SK-N-SH (cell line): ENCODE measurements at regions not wholly inside any gene's neighbourhood (a gene's known extent, or its start where the extent isn't known, plus 50 kb on each side); places are given as distances from the start of the nearest gene placed in this dataset.

Experiments
- CTCF ChIA-PET: fragments of 300-600, 350-600 bp; formaldehyde crosslinking; extraction: SDS; loops from one replicate; lab custom pipeline; 2021; lab: Yijun Ruan, JAX
- POLR2A ChIA-PET: fragments of 350-600 bp; sonication (Branson Sonifier 250); formaldehyde crosslinking; extraction: SDS; loops from one replicate; lab custom pipeline; 2020; ENCODE audit warnings: antibody characterized with exemption, inconsistent platforms; lab: Yijun Ruan, JAX
- DNase-seq: peaks from one replicate; pipeline ENCODE4 v3.0.0; 2012
- H2AFZ ChIP-seq: fragments of 200-600 bp; sonication (generic); 2 replicates; pipeline ENCODE4 v1.8.1; 2016; ENCODE audit warnings: antibody characterized with exemption, mild to moderate bottlenecking, low read depth
- H3F3A ChIP-seq: fragments of 200-600 bp; sonication (generic); replicated peaks from 2 replicates; pipeline ENCODE3; 2016; ENCODE audit warnings: antibody characterized with exemption, mild to moderate bottlenecking; ENCODE audit not compliant: insufficient read depth
- H3K27ac ChIP-seq, 2 experiments: fragments of 200-500 bp in 1 of 2; fragments of 200-600 bp in 1 of 2; sonication (Bioruptor generic) in 1 of 2; sonication (generic), shearing (Covaris generic) in 1 of 2; 2 replicates each; pipeline versions ENCODE4 v1.5.1 to v1.6.1; 2014 to 2016; ENCODE audit warnings: low read depth in 2 of 2, inconsistent platforms in 1 of 2, low read length in 1 of 2, mild to moderate bottlenecking in 1 of 2, mixed read lengths in 1 of 2
- H3K27me3 ChIP-seq: fragments of 200-600 bp; sonication (generic), shearing (Covaris generic); 2 replicates; pipeline ENCODE4 v1.6.1; 2016; ENCODE audit warnings: mixed run types; ENCODE audit not compliant: insufficient read depth
- H3K36me3 ChIP-seq, 2 experiments: fragments of 200-500 bp in 1 of 2; fragments of 200-600 bp in 1 of 2; sonication (Bioruptor generic) in 1 of 2; sonication (generic) in 1 of 2; replicated peaks in 1 of 2; 2 replicates each; pipeline versions ENCODE3 to v1.5.1; 2014 to 2016; ENCODE audit warnings: low read length in 1 of 2, mild to moderate bottlenecking in 1 of 2; ENCODE audit not compliant: insufficient read depth in 2 of 2, control insufficient read depth in 1 of 2
- H3K4me1 ChIP-seq, 2 experiments: fragments of 200-500 bp in 1 of 2; fragments of 200-600 bp in 1 of 2; sonication (Bioruptor generic) in 1 of 2; sonication (generic), shearing (Covaris generic) in 1 of 2; 2 replicates each; pipeline versions ENCODE4 v1.5.1 to v1.6.1; 2014 to 2016; ENCODE audit warnings: low read depth in 1 of 2, low read length in 1 of 2, mixed run types in 1 of 2; ENCODE audit not compliant: insufficient read depth in 2 of 2, control insufficient read depth in 1 of 2
- H3K4me2 ChIP-seq: fragments of 200-600 bp; sonication (generic), shearing (Covaris generic); 2 replicates; pipeline ENCODE4 v1.6.1; 2017; ENCODE audit warnings: mixed run types
- H3K4me3 ChIP-seq, 2 experiments: fragments of 200-500 bp in 1 of 2; fragments of 200-600 bp in 1 of 2; sonication (Bioruptor generic) in 1 of 2; sonication (generic), shearing (Covaris generic) in 1 of 2; 2 replicates each; pipeline versions ENCODE4 v1.5.1 to v1.8.1; 2014 to 2016; ENCODE audit warnings: low read depth in 2 of 2, inconsistent platforms in 1 of 2, low read length in 1 of 2, mild to moderate bottlenecking in 1 of 2, mixed read lengths in 1 of 2, moderate library complexity in 1 of 2
- H3K79me2 ChIP-seq: fragments of 200-600 bp; sonication (generic); 2 replicates; pipeline ENCODE4 v1.8.1; 2017; ENCODE audit warnings: mild to moderate bottlenecking; ENCODE audit not compliant: insufficient read depth
- H3K9ac ChIP-seq: fragments of 200-600 bp; sonication (generic); 2 replicates; pipeline ENCODE4 v1.6.1; 2017; ENCODE audit warnings: mixed run types
- H3K9me2 ChIP-seq: fragments of 200-600 bp; sonication (generic); 2 replicates; pipeline ENCODE4 v1.6.1; 2017; ENCODE audit warnings: mixed run types
- H3K9me3 ChIP-seq: fragments of 200-600 bp; sonication (generic); 2 replicates; pipeline ENCODE4 v1.6.1; 2017; ENCODE audit warnings: mixed run types, mild to moderate bottlenecking, moderate library complexity
- H4K20me1 ChIP-seq: fragments of 200-600 bp; sonication (generic); 2 replicates; pipeline ENCODE4 v1.6.1; 2017; ENCODE audit warnings: mild to moderate bottlenecking, mixed run types; ENCODE audit not compliant: insufficient read depth
- EZH2phosphoT487 ChIP-seq: fragments of 200-600 bp; sonication (generic); IDR thresholded peaks from 2 replicates; pipeline ENCODE4 v1.6.1; 2017; ENCODE audit warnings: low read depth, mixed run types, mild to moderate bottlenecking, antibody characterized with exemption, moderate library complexity, borderline replicate concordance
- FOSL2 ChIP-seq: IDR thresholded peaks from 2 replicates; pipeline ENCODE4 v1.4.0; 2012; ENCODE audit warnings: low read depth, mild to moderate bottlenecking, moderate library complexity, borderline replicate concordance
- FOXJ3 ChIP-seq: sonication (generic); formaldehyde crosslinking; IDR thresholded peaks from 2 replicates; pipeline ENCODE4 v1.5.1; 2020; ENCODE audit warnings: mild to moderate bottlenecking, missing genetic modification reagents
- FOXM1 ChIP-seq: IDR thresholded peaks from 2 replicates; pipeline ENCODE4 v1.4.0; 2012; ENCODE audit warnings: low read depth, mild to moderate bottlenecking
- GATA2 ChIP-seq: sonication (generic); formaldehyde crosslinking; IDR thresholded peaks from 2 replicates; pipeline ENCODE4 v1.5.0; 2020; ENCODE audit warnings: mild to moderate bottlenecking, missing genetic modification reagents
- IRF3 ChIP-seq: fragments of 150-350 bp; IDR thresholded peaks from 2 replicates; pipeline ENCODE4 v1.6.1; 2016; ENCODE audit warnings: mild to moderate bottlenecking, low read depth, low read length
- MEF2A ChIP-seq: IDR thresholded peaks from 2 replicates; pipeline ENCODE4 v1.4.0; 2012; ENCODE audit warnings: low read depth, borderline replicate concordance
- POLR2AphosphoS5 ChIP-seq: IDR thresholded peaks from 2 replicates; pipeline ENCODE4 v1.6.1; 2012; ENCODE audit warnings: low read depth, low read length
- RCOR1 ChIP-seq: fragments of 150-350 bp; IDR thresholded peaks from 2 replicates; pipeline ENCODE4 v1.6.1; 2017; ENCODE audit warnings: antibody characterized with exemption, low read length
- SMC3 ChIP-seq: IDR thresholded peaks from 2 replicates; pipeline ENCODE4 v1.6.1; 2012; ENCODE audit warnings: low read depth, low read length, improper control_type of control experiment
- TAF1 ChIP-seq: IDR thresholded peaks from 2 replicates; pipeline ENCODE4 v1.6.1; 2012; ENCODE audit warnings: low read depth, mild to moderate bottlenecking, low read length, moderate library complexity, borderline replicate concordance
- TCF12 ChIP-seq: IDR thresholded peaks from 2 replicates; pipeline ENCODE4 v1.4.0; 2012
- USF1 ChIP-seq: IDR thresholded peaks from 2 replicates; pipeline ENCODE4 v1.4.0; 2012; ENCODE audit warnings: low read depth, borderline replicate concordance
- WGBS: methylation state at CpG from one replicate; pipeline ENCODE4 v1.1.6; 2017; ENCODE audit warnings: low lambda C conversion rate; 5-methylcytosine and 5-hydroxymethylcytosine counted together
- TF ChIP-seq, protein P1 (sequence below): fragments of 200-600 bp; sonication (generic); IDR thresholded peaks from 2 replicates; pipeline ENCODE4 v1.6.1; 2017; ENCODE audit warnings: antibody characterized with exemption, mild to moderate bottlenecking, moderate library complexity
- TF ChIP-seq, protein P2 (sequence below): fragments of 150-350 bp; IDR thresholded peaks from 2 replicates; pipeline ENCODE4 v1.6.1; 2017; ENCODE audit warnings: antibody characterized with exemption, low read length, low read depth, borderline replicate concordance

GRCh38 chr1:72670902-72671301, 388.6 kb upstream of the NEGR1 start:
- Histone ChIP-seq H3K27ac (no peak overlapping the region), H3F3A (no peaks in the 10 kb centered on the region), H3K36me3 (no peaks in the 10 kb centered on the region), H3K4me3 (no peak overlapping the region), H3K27me3 (no peaks in the 10 kb centered on the region), H4K20me1 (no peaks in the 10 kb centered on the region), H3K9me2 (no peaks in the 10 kb centered on the region), H3K9ac (no peak overlapping the region), H3K4me1 (no peaks in the 10 kb centered on the region), H2AFZ (no peak overlapping the region), H3K4me2 (no peak overlapping the region), H3K79me2 (no peaks in the 10 kb centered on the region), H3K9me3 (no peaks in the 10 kb centered on the region)
- no peak for DNase-seq
- 41% methylated on average over 2 of the region's 2 CpGs for WGBS
- ChIA-PET POLR2A (no interaction called here), CTCF (interaction anchor here (1.5 kb wide), 1 partner anchor 67 kb away, joined by 4 read pairs; no protein-coding TSS in a partner anchor)
- TF ChIP-seq TAF1 (no peak), IRF3 (no peak), FOXJ3 (CRISPR knock-in tag) (no peak), MEF2A (no peak), RCOR1 (no peak), POLR2AphosphoS5 (no peak), FOXM1 (no peak), USF1 (no peak), EZH2phosphoT487 (no peak), FOSL2 (no peak), GATA2 (CRISPR knock-in tag) (no peak), SMC3 (no peak), TCF12 (no peak)
- TF ChIP-seq, protein P1, sequence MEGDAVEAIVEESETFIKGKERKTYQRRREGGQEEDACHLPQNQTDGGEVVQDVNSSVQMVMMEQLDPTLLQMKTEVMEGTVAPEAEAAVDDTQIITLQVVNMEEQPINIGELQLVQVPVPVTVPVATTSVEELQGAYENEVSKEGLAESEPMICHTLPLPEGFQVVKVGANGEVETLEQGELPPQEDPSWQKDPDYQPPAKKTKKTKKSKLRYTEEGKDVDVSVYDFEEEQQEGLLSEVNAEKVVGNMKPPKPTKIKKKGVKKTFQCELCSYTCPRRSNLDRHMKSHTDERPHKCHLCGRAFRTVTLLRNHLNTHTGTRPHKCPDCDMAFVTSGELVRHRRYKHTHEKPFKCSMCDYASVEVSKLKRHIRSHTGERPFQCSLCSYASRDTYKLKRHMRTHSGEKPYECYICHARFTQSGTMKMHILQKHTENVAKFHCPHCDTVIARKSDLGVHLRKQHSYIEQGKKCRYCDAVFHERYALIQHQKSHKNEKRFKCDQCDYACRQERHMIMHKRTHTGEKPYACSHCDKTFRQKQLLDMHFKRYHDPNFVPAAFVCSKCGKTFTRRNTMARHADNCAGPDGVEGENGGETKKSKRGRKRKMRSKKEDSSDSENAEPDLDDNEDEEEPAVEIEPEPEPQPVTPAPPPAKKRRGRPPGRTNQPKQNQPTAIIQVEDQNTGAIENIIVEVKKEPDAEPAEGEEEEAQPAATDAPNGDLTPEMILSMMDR = no peak
- TF ChIP-seq, protein P2, sequence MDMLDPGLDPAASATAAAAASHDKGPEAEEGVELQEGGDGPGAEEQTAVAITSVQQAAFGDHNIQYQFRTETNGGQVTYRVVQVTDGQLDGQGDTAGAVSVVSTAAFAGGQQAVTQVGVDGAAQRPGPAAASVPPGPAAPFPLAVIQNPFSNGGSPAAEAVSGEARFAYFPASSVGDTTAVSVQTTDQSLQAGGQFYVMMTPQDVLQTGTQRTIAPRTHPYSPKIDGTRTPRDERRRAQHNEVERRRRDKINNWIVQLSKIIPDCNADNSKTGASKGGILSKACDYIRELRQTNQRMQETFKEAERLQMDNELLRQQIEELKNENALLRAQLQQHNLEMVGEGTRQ = no peak
